GM19438 (cell line): ENCODE measurements at regions not wholly inside any gene's neighbourhood (a gene's known extent, or its start where the extent isn't known, plus 50 kb on each side); places are given as distances from the start of the nearest gene placed in this dataset.
"Not testable (repeated sequence)": the region's sequence is repeated elsewhere in the genome, so short reads cannot be mapped to it uniquely, and the experiment has no call there.

Experiments used
- ATAC-seq: cut with Tn5 transposase; IDR thresholded peaks from one replicate; pipeline ENCODE4 v1.9.1; 2021; ENCODE audit warnings: low read depth; ENCODE audit not compliant: unreplicated experiment

DNA sequence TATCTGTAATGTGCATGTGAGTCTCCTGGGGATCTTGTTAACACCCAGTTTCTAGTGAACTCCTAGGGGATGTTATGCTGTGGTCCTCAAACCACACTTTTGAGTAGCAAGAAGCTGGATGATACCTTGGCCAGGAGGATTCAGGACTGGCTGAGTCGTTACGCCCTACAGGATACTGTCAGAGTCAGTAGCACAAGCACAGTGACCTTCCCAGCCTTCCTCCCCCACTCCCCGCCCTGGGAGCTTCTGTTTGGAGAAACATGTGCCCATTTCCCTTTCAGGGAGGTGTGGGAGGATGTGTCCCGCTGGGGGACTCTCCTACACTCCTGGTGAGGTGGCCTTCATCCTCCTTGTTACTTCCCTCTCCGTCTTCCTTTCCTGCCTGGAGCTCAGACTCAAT lies 76.4 kb upstream of the TRPM1 start:
- no peak for ATAC-seq

DNA sequence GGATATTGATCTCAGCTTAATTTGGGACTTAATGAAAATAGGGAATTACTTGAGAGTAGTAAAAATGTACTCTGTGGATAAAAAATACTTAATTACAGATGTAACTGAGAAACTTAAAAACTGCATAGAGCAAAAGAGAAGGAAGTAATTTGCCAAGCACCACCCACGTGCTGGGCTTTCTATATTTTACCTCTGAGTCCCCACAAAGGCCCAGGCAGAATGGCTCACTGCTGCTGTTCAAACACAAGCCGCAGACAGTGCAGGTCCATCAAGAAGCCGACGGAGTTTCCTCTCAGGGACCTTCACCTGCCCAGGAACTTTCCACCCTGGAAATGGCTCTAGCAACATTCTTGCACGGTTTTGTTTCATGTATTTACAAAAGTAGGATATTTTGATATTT lies 77.2 kb upstream of the TRPM1 start:
- ATAC-seq, result no peak

DNA sequence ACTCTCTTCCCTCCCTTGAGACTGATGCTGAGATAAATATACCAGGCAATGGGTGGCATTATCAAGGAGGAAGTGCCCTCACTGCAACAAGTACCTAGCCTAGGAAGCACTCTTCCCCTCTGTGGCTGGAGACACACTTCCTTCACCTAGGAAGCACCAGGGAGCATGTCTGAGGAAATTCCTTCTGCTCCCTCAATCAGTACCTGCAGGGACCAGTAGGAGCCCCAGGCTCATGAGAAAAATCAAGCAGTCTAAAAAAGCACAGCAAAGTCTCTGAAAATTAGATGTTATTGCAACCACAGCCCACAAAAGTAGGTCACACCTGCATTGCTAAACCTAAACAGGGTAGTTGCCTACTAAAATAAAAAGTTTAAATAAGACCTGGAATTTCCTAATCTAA lies 78.2 kb upstream of the TRPM1 start:
- no peak for ATAC-seq

DNA sequence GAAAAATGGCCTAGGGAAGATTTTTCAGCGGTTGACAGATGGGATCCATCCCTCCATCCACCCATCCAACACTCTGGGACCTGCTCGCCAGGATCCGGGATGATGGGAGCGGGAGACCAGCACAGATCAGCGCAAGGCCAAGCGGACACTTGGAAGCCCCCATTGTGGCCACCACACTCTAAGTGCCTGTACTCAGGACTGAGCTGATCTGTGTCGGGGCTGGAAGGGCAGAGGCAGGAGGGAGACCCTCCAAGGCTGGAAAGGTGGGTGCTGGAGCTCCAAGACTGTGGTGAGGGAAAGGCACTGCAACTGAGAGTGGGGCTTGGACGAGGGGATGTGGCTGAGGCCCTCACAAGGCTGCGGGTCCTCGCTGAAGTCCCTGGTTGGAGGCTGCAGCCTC lies 91.8 kb upstream of the TRPM1 start:
- ATAC-seq, result no peak

DNA sequence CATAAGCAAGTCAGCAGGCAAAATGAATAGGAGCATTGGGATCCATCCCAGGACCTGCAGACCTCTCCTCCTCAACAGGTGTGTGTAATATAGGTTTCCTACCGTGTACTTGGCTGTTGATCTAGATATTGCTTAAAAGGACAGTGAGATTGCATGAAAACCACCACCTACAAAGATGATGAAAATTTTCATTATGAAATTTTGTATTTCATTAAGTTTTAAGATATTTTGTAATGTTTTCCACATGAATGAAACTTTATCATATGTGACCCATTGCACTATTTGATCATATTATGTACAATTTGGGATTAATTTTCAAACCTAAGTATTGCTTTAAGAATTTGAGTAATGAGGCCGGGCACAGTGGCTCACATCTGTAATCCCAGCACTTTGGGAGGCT lies 94.3 kb upstream of the TRPM1 start:
- ATAC-seq, result no peak

DNA sequence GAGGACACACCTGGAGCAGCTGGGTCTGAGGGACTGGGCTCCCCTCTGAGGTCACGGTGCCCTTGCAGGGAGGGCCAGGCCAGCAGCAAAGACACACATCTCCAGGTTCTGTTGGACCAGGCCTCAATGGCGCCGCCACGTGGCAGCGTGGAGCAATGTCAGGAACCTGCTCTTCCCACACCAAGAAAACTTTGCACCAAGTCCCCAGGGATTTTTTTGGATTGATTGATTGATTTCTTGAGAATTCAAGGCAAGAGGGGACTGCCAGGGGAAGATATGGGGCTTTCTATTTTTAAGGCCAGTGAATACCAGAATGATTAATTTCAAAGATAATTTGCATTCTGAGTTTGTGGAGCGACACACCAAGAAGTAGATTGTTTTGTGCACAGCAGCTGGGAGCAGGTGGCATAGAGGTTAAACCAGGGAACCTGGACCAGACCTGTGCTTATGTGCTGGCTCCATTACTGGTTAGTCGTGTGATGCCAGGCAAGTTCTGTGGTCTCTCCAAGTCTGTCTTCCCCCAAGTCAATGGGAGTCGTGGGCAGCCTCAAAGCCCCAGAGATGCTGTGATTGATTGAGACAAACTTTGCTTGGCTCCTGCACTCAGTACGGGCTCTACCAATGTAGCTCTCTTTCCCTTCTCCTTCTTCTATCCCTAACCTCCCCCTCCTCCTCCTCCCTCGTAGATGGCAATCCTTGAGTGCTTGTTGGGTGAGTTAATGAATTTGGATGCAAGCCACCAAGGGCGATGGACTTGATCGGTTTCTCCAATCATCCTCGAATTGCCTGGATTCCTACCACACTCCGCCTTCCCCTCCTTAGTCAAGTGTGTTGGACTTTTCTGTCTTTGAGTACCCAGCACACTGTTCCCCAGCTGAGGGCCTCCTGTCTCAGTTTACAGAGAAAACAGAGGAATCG lies 96.2 kb upstream of the TRPM1 start:
- ATAC-seq, result no peak

DNA sequence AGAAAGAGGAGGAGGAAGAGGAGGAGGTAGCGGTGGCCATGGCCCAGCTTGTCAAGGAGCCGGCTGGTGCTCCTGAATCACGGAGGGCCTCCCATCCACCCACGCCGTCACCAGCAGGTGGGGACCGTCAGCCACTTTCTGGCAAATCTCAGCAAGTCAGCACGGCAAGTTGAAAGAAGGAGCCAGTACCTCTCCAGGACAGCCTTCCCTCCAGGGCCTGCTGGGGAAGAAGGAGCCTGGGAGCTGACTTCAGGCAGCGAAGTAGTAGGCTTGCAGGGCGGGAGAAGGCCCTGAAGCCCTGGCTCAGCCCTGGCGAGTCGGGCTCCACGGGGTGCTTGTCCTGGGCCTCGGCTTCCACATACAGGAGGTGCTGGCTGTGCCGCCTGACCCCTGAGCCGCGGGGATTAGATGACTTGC lies 99.2 kb upstream of the TRPM1 start:
- ATAC-seq, result no peak

DNA sequence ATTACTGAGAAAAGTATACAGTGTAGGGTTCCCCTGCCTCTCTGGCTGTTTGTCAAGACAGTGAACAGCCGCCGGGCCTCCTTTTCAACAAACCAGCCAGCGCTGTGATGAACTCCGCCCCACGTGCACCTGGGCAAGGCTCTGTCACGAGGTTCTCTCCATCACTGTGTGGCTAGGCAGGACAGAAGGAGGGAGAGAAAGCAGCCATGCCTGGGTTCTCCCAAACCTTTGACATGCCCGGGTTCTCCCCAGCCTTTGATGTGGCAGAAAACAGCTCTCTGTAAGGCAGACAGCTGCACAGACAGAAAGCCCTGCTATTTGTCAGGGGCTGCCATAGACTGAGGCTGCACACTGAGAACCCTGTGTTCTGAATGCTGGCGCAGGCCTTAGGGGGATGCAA lies 101.4 kb upstream of the TRPM1 start:
- ATAC-seq, result no peak

DNA sequence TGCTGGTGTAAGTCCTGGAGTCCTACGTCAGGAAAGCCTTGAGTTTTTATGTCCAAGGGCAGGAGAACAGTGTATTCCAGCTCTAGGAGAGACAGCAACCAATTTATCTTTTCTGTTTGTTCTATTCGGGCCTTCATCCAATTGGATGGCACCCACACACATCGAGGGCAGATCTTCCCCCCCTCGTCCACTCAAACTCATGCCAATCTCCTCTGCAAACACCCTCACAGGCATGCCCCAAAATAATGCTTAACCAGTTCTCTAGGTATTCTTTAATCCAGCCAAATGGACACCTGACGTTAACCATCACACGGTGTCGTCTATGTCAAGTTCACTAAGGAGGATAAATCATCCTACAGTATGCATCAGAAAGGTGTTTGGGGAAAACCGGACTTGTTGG lies 102.5 kb upstream of the TRPM1 start:
- ATAC-seq, result no peak

DNA sequence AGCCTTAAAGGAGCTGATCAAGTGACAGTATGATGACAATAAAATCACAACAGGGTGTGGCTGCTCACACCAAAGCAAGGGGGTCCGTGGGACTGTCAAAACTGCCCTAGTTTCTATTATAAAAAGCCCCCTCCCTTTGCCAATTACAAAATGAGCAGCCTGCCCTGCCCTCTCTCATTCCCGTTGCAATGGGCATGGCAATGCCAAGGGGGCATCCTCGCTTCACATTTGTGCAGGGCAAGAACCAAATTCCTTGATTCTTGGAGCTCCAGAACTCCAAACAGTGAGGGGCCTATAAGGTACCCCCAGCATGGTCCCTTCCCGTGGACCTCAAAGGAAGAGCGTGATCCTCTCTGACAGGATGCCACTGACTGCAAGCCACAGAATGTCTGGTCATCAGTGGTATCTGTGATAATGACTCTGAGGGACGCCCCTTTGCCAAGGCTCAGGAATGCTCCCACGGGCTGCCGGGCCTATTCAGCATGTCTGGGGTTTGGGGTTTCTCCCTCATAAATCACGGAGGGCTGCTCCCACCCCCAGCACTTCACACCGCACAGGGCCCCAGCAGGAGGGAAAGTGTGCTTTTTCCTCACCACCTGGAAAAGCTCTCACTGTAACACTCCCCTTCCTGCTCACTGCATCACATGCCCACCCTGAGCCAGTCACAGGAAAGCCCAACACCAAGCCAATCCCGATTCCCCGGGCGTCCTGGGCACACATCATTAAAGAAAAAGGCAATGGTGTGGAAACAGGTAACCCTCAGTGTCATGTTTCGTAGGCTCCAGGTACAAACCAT lies 105.1 kb upstream of the TRPM1 start:
- ATAC-seq, result no peak

DNA sequence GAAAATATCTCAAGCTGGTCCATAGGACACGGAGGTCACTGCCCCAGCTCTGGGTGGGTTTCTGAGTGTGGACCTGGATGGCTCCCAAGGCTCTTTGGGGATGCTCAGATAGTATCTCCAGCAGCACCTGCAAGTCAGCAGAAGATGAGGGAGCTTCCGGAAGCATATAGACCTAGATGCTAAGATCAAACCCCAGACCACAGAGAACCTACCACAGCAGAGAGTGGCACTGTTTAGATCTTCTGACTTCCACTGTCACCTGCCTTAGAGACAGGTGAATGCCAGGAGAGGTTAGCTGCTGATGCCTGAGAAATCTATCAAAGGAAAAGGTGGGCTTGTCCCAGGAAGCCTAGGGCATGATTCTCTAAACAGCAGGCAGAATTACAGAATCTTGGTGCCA lies 105.7 kb upstream of the TRPM1 start:
- ATAC-seq, result no peak

DNA sequence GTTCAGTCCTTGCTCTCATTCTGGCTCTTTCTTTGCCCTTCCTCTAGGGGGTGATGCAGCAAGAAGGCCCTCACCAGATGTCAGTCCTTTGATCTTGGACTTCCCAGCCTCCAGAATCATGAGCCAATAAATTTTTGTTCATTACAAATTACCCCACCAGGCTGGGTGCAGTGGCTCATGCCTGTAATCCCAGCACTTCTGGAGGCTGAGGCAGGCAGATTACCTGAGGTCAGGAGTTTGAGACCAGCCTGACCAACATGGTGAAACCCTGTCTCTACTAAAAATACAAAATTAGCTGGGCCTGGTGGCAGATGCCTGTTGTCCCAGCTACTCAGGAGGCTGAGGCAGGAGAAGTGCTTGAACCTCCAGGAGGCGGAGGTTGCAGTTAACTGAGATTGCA lies 106.3 kb upstream of the TRPM1 start:
- not testable (repeated sequence) for ATAC-seq

DNA sequence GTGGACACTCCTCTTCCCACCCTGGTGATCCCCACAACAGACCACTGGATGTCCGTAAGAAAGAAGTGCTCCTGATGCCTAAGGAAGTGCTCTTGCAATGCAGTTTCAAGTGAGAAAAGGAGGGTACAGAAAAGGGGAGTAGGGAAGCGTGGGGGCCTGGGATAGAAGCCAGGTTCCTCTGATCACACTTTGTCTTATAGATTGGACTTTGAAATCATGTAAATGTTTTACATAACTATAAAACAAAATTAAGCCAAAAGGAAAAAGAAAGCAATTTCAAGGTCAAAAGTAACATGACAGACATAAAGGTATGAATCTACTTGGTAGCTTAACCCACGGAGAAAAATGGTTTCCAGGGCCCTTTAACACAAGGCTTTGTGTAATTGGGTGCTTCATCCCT lies 107.3 kb upstream of the TRPM1 start:
- no peak for ATAC-seq

DNA sequence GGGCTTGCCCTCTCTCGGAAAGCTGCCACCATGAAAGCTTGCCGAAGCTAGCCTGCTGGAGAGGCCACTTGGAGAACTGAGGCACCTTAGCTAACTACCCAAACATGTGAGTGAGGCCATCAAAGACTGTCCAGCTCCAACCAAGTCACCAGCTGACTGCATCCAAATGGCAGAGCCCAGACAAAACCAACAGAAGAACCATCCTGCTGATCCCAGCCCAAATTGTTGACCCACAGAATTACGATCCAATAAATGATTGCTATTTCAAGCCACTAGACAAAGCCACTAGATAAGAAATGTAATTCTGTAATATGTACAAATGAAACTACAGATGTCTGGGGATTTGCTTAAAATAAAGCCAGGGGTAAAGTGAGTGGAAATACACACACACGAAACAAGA lies 109.8 kb upstream of the TRPM1 start:
- no peak for ATAC-seq

DNA sequence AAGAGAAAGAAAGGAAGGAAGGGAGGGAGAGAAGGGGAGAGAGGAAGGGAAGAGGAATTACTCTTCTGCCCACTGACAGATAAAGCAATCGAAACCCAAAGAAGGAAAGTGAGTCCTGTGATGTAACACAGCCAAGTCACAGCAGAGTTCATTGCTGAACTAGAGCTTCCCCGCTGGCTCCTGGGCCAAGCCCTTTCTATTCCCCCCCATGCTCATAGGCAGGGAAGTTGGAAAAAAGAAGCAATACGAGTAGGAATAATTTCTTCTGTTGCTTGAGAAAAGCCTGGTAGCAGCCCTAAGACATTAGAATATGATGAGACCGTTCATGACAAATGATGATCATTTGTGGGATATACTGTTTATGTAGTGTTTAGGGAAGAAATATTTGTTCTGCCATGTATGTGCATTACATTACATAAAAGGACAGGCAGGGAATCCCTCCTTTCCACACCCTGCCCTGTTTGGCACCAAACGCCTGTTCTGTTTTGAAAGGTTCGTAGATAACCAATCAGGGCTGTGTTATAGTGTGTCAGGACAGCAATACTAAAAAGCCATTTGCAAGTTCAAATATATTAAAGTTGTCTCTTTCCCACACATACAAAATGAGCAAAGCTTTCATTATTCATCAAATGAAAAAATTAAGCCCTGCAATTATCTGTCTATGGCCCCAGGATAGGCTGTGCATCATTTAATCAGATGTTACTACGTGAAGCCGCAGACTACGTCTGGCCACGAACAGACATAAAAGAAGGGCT lies 111.0 kb upstream of the TRPM1 start:
- no peak for ATAC-seq

DNA sequence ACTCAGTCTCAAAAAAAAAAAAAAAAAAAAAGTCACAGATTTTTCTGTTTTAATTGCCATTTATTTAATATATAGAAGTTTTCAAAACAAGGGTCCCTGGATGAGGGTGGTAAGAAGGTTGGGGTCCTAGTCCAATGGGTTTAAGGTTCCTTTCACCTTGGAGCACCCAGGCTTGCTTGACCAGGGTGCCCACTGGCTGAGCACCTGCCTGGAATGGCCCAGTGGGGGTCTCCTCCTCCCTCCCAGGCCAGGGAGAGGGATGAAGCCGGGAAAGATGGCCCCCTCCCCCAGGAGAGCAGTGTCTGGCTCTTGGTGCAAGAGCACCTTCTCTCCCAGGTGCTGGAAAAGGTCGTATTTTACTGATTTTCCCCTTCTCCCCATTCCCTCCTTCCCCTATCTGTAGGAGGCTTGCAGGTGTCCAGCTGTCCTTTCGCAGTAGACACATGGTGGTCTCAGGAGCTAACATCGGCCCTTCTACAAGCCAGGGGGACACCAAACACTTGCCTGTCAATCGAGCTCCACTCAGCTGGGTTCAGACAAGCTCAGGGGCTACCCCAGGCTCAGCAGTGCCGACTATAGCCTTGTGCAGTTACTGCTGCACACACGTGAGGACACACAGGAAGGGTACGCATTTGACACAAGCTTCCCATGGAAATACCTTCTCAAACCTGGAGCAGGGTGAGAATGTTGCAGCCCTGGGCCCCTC lies 112.3 kb upstream of the KLF13 start:
- no peak for ATAC-seq

DNA sequence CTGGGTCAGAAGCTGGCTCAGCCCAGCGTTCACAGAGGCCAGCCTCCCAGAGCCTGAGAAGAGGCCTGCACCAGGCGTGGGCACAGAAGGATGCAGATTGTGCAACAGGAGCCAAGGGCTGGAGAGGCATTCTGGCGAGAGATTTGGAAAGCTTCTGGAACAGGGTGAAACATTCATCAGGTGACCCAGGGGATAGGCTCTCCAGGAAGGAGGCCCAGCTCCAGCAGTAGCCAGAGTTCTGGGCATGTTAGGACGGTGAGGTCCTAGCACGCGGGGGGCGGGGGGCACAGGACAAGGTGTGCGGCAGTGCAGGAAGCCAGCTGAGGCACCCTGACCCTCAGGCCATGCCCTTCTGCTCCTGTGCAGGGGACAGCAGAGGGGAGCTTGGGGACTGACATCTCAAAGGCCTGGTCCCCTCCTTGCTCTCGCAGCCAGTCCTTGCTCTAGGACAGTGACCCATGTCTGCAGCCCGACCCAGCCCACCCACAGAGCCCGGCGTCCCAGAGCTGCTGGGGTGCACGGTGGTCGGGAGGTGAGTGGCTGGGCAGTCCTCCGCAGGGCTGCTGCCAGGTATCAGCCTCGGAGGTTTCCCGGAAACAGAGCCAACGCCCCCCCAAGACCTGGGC lies 111.7 kb upstream of the KLF13 start:
- ATAC-seq, result no peak

DNA sequence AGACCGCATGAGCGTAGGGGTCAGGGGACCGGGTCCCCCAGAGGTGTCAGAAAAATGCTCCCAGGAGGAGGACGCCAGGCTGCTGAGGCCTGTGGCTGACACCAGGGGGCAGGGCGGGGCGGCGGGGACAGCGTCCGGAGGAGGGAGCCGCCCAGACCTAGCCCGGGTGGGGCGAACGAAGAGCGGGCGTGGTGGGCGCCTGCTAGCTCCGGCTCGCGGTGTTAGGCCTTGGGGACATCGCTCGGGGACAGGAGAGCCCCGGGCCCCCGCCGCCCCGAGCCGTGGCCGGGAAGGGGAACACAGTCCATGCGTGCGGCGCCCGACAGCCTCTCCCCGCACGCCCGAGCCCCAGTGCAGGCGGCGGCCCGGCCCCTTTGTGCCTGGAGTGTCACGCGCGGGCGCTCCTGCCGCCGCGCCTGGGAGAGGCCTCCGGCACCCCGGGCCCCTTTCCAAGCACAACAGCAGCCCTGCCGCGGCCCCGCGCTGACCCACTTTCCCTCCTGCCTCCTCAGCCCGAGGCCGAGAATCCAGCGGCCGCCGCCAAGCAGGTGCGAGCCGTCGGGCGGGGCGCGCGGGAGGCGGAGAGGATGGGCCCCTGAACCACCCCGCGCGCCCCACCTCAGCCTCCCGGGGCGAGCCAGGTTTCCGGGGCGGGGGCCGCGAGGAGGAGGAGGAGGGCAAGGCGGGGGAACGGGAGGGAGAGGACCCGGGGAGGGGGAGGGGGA lies 111.0 kb upstream of the KLF13 start:
- ATAC-seq, result peak; percentile 58

DNA sequence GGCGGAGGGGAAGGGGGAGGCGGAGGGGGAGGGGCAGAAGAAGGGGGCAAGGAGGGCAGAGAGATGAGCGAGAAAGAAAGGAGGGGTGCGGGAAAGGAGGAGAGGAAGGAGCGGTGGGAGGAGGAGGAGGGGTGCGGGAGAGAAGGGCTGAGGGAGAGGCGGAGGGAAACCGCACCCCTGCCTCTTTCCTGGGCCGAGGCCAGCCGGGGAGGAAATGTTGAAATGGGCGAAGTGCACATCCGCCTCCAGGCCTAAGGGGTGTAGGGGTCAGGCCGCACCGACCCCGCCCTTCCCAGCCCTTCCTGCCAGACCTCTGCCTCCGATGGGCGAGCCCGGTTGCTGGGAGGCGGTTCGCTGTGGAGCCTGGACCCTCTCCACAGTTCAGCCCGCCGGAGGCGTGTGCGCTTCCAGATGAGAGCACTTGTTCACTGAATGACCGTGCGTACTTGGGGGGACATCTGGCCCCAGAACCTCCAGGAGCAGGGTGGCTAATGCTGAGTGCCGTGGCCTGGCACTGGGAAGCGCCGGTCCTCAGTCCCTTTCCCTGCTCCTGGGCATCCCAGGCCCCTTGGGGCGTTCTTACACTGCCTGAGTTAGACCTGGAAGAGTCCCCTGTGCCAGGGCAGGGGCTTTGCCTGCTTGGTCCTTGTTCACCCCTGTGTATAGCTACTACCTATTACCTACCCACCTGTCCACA lies 110.3 kb upstream of the KLF13 start:
- peak; percentile 58 for ATAC-seq
